Thyroid gland (tissue), 4 donors: ENCODE measurements at regions not wholly inside any gene's neighbourhood (a gene's known extent, or its start where the extent isn't known, plus 50 kb on each side); places are given as distances from the start of the nearest gene placed in this dataset.

Source experiments
- DNase-seq, 2 donors: peaks; one replicate each; pipeline ENCODE4 v3.0.0-alpha.2; 2019
- H3K27ac ChIP-seq, 3 donors: fragments of 200-600 bp; sonication (generic); 1 replicate in 2 of 3; 2 replicates in 1 of 3; pipeline ENCODE4 v1.5.1; 2016 to 2019; ENCODE audit warnings: mild to moderate bottlenecking in 1 of 3, moderate library complexity in 1 of 3
- H3K27me3 ChIP-seq: fragments of 200-600 bp; sonication (generic); one replicate; pipeline ENCODE4 v1.5.1; 2019
- H3K36me3 ChIP-seq, 2 donors: fragments of 200-600 bp; sonication (generic); one replicate each; pipeline ENCODE4 v1.5.1; 2016 to 2019
- H3K4me1 ChIP-seq, 2 donors: fragments of 200-600 bp; sonication (generic); one replicate each; pipeline ENCODE4 v1.5.1; 2017 to 2019
- H3K4me3 ChIP-seq, 3 donors: fragments of 200-600 bp; sonication (generic); replicated peaks in 1 of 3; 1 replicate in 2 of 3; 2 replicates in 1 of 3; pipeline ENCODE4 v1.5.1; 2016; ENCODE audit warnings: mild to moderate bottlenecking in 1 of 3
- H3K9me3 ChIP-seq: fragments of 200-600 bp; sonication (generic); one replicate; pipeline ENCODE4 v1.5.1; 2017
- POLR2A ChIP-seq, 2 donors: fragments of 450-650 bp; IDR thresholded peaks; one replicate each; pipeline ENCODE4 v1.6.1; 2017; ENCODE audit warnings: antibody characterized with exemption in 2 of 2, mild to moderate bottlenecking in 2 of 2, moderate library complexity in 1 of 2
- WGBS, 2 donors: methylation state at CpG; one replicate each; pipeline ENCODE4 v1.1.5; 2017; 5-methylcytosine and 5-hydroxymethylcytosine counted together
- intact Hi-C: fragments of 100-400 bp; cut with DNase I; formaldehyde crosslinking; loops from one replicate; pipeline ENCODE4 v1.15.1; 2023
- TF ChIP-seq, protein P1 (sequence below), 6 experiments: fragments of 200-600 bp in 3 of 6; fragments of 450-650 bp in 3 of 6; sonication (generic) in 3 of 6; IDR thresholded peaks; one replicate each; pipeline ENCODE4 v1.5.1; 2016 to 2019; ENCODE audit warnings: antibody characterized with exemption in 6 of 6, mild to moderate bottlenecking in 2 of 6, inconsistent platforms in 1 of 6, moderate library complexity in 1 of 6

DNA sequence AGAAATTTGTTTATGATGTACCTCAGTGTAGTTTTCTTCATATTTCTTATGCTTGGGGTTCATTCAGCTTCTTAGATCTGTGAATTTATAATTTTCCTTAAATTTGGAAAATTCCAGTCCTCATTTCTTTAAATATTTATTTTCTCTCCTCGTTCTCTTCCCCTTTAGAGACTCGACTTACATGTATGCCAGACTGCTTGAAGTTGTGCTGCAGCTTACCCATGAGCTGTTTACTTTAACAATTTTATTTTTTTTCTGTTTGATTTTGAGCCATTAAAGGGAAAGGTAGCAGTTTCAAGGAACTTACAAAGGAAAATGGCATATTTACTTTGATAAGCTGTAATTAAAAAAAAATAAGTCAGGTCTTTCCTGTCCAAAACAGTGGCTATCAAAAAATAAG, 123.0 kb upstream of the ZNF32 start:
- intact Hi-C loops = no loop called here
- H3K4me1 ChIP-seq = no peaks in the 10 kb centered on the region
- no peak for TF ChIP-seq POLR2A (IDR thresholded peaks at IDR 0.05)
- TF ChIP-seq, protein P1, sequence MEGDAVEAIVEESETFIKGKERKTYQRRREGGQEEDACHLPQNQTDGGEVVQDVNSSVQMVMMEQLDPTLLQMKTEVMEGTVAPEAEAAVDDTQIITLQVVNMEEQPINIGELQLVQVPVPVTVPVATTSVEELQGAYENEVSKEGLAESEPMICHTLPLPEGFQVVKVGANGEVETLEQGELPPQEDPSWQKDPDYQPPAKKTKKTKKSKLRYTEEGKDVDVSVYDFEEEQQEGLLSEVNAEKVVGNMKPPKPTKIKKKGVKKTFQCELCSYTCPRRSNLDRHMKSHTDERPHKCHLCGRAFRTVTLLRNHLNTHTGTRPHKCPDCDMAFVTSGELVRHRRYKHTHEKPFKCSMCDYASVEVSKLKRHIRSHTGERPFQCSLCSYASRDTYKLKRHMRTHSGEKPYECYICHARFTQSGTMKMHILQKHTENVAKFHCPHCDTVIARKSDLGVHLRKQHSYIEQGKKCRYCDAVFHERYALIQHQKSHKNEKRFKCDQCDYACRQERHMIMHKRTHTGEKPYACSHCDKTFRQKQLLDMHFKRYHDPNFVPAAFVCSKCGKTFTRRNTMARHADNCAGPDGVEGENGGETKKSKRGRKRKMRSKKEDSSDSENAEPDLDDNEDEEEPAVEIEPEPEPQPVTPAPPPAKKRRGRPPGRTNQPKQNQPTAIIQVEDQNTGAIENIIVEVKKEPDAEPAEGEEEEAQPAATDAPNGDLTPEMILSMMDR (IDR thresholded peaks at IDR 0.05) = no peak
- no peaks in the 10 kb centered on the region for H3K9me3 ChIP-seq
- no peak overlapping the region for H3K27ac ChIP-seq
- no peak overlapping the region for H3K4me3 ChIP-seq
- WGBS, 2 donors = 28 to 30% methylated on average over 2 of the region's 2 CpGs
- no peaks in the 10 kb centered on the region for H3K27me3 ChIP-seq
- H3K36me3 ChIP-seq = no peaks in the 10 kb centered on the region
- DNase-seq = no peak

DNA sequence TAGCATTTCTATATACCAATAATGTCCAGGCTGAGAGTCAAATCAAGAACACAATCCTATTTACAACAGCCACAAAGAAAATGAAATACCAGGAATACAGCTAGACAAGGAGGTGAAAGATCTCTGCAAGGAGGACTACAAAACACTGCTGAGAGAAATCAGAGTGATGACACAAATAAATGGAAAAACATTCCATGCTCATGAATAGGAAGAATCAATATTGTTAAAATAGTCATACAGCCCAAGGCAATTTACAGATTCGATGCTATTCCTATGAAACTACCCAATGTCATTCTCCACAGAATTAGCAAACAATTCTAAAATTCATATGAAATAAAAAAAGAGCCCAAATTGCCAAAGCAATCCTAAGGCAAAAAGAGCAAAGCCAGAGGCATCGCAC, 116.8 kb upstream of the ZNF32 start:
- no peak for DNase-seq
- Histone ChIP-seq H3K9me3 (no peaks in the 10 kb centered on the region), H3K27me3 (no peaks in the 10 kb centered on the region), H3K4me3 (no peak overlapping the region), H3K4me1 (no peaks in the 10 kb centered on the region), H3K27ac (no peak overlapping the region), H3K36me3 (no peaks in the 10 kb centered on the region)
- 88 to 93% methylated on average over 2 of the region's 2 CpGs for WGBS, 2 donors
- intact Hi-C loops = no loop called here
- TF ChIP-seq, protein P1 (IDR thresholded peaks at IDR 0.05) = no peak
- TF ChIP-seq POLR2A (IDR thresholded peaks at IDR 0.05) = no peak

- H3K36me3 ChIP-seq = no peaks in the 10 kb centered on the region
- no peaks in the 10 kb centered on the region for H3K4me1 ChIP-seq
- no peaks in the 10 kb centered on the region for H3K27me3 ChIP-seq
- DNase-seq = no peak
- intact Hi-C loops = no loop called here
- TF ChIP-seq, protein P1 (IDR thresholded peaks at IDR 0.05) = no peak
- no peak for TF ChIP-seq POLR2A (IDR thresholded peaks at IDR 0.05)
- H3K9me3 ChIP-seq = no peaks in the 10 kb centered on the region
- no peak overlapping the region for H3K27ac ChIP-seq
- H3K4me3 ChIP-seq = no peak overlapping the region
Measured at GRCh38 chr10:43763846-43764245, 115.2 kb upstream of the ZNF32 start.

DNA sequence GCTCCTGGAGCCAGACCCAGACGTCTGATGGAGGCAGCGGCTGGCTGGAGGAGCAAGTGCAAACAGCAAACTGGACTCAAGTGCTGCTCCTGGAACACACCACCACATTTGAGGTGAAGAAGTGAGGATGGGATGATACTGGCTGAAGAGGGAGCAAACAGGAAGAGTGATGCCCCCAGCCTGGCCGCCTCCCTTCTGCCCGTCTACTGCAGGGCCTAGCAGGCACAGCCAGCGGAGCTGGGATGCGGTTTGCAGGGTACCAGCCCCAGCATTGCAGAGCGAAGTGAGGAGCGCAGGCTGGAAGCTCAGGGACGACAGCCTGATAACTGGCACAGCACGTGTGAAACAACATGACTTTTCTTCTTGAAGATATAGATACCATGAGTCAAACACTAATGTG, 111.8 kb upstream of the ZNF32 start:
- no peak for DNase-seq
- H3K36me3 ChIP-seq = no peaks in the 10 kb centered on the region

GRCh38 chr10:43759216-43759615, 110.5 kb upstream of the ZNF32 start:
- H3K9me3 ChIP-seq = no peaks in the 10 kb centered on the region
- no peak for DNase-seq
- no peaks in the 10 kb centered on the region for H3K36me3 ChIP-seq
- WGBS, 2 donors = 90 to 92% methylated on average over 5 of the region's 5 CpGs
- no peaks in the 10 kb centered on the region for H3K4me1 ChIP-seq
- intact Hi-C loops = no loop called here
- H3K27me3 ChIP-seq = no peaks in the 10 kb centered on the region
- H3K4me3 ChIP-seq = no peak overlapping the region
- H3K27ac ChIP-seq = no peak overlapping the region
- TF ChIP-seq, protein P1 (IDR thresholded peaks at IDR 0.05) = no peak
- no peak for TF ChIP-seq POLR2A (IDR thresholded peaks at IDR 0.05)

More for the DNA sequence above, 111.8 kb upstream of the ZNF32 start:
- WGBS, 2 donors = 84 to 90% methylated on average over 10 of the region's 10 CpGs
- H3K9me3 ChIP-seq = no peaks in the 10 kb centered on the region
- TF ChIP-seq, protein P1 (IDR thresholded peaks at IDR 0.05) = no peak
- no peak for TF ChIP-seq POLR2A (IDR thresholded peaks at IDR 0.05)
- intact Hi-C loops = no loop called here
- no peaks in the 10 kb centered on the region for H3K27me3 ChIP-seq
- H3K27ac ChIP-seq = no peak overlapping the region
- H3K4me1 ChIP-seq = no peaks in the 10 kb centered on the region
- no peak overlapping the region for H3K4me3 ChIP-seq
